ENCODE measurements at regions not wholly inside any gene's neighbourhood (a gene's known extent, or its start where the extent isn't known, plus 50 kb on each side); places are given as distances from the start of the nearest gene placed in this dataset.
"Not testable (repeated sequence)": the region's sequence is repeated elsewhere in the genome, so short reads cannot be mapped to it uniquely, and the experiment has no call there.

DNA sequence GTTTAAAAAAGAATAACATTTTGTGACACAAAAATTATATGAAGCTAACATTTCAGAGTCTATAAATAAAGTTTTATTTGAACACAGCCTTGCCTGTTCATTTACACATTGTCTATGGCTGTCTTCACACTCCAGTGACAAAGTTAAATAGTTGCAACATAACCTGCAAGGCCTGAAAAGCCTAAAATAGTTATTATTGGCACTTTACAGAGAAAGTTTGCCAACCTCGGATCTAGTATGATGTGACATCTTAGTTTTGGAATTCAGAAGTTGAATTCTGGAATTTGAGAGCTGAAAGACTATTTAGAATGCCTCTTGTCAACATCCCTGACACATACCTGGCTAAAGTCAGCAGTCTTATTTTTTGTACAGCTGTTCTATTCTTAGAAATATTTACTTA lies 68.3 kb downstream of the DYRK2 start:
- DNase-seq, result no peak

DNA sequence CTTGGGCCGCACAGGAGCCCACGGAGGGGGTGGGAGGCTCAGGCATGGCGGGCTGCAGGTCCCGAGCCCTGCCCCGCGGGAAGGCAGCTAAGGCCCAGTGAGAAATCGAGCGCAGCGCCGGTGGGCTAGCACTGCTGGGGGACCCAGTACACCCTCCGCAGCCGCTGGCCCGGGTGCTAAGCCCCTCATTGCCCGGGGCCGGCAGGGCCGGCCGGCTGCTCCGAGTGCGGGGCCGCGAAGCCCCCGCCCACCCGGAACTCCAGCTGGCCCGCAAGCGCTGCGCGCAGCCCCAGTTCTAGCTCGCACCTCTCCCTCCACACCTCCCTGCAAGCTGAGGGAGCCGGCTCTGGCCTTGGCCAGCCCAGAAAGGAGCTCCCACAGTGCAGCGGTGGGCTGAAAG lies 70.8 kb downstream of the DYRK2 start:
- not testable (repeated sequence) for DNase-seq

DNA sequence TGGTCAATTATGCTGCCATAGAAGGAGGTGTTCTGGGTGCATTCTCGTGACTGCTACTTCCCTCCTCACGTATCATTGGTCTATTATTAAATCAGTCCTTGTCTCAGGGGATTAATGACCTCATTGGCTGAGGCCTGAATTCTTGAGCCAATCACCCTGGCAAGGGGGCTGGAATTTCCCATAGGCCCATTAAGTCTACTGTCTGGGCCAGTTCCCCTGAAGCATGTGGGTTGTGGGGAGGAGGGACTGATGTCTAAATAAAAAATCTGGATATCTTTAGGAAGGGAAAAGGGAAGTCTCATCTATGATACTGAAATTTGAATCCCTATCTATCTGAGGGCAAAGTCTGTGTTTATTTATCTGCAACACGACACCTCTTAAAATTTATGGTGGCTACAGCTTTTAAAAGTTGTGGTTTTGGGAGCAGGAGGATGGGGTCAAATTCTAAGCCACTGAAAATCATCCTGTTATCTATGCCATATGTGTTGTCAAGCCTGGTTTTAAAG lies 71.9 kb downstream of the DYRK2 start:
- DNase-seq, result no peak

DNA sequence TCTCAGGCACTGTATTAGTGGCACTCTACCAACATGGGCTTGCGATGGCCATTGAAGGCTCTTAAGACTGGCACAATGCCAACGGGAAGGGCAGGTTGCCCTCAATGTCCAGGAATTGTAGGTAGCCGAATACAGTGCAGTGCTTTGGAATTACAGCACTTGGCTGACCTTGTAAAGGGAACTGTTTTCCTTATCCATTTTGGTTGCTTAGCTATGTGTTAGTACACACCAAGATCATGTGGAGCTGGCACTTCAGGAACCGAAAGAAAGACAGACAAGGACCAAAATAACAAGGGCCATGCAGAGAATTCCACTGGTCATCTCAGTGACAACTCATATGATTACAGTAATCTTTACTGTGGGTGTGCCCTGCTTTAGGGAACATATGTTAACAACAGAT lies 72.7 kb downstream of the DYRK2 start:
- no peak for DNase-seq

DNA sequence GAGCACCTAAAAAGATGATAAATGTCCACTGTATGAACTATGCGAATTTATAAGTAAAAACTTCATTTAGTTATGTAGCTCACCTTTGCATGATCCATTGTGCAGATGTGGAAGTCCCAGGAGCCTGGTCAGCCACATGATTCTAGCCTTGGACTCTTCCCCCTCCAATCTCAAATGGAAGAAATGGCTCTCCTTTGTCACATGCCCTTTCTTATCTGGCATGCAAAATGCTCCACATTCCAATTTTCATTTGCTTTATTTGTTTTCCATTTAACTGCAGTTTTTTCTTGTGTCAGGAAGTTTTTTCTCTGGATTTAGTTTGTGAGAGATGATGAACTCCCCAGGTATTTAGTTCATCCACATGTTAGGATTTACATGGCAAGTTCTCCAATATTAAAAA lies 73.8 kb downstream of the DYRK2 start:
- no peak for DNase-seq

DNA sequence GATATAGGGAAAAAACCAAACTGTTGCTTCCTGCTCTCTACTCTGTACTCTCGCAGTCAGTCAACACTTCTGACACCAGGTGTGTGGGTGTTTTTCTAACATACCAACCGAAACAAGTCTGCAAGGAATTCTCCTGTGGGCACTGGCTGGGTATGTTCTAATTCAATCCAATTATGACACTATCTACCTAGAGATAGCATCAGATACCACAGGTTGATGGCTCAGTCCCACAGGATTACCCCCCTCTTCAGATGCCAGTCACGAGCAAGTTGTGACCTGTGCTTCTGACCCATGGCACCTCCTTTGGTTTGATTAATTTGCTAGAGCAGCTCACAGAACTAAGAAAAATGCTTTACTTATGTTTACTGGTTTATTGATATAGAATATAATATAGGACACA lies 78.3 kb downstream of the DYRK2 start:
- DNase-seq, result no peak

DNA sequence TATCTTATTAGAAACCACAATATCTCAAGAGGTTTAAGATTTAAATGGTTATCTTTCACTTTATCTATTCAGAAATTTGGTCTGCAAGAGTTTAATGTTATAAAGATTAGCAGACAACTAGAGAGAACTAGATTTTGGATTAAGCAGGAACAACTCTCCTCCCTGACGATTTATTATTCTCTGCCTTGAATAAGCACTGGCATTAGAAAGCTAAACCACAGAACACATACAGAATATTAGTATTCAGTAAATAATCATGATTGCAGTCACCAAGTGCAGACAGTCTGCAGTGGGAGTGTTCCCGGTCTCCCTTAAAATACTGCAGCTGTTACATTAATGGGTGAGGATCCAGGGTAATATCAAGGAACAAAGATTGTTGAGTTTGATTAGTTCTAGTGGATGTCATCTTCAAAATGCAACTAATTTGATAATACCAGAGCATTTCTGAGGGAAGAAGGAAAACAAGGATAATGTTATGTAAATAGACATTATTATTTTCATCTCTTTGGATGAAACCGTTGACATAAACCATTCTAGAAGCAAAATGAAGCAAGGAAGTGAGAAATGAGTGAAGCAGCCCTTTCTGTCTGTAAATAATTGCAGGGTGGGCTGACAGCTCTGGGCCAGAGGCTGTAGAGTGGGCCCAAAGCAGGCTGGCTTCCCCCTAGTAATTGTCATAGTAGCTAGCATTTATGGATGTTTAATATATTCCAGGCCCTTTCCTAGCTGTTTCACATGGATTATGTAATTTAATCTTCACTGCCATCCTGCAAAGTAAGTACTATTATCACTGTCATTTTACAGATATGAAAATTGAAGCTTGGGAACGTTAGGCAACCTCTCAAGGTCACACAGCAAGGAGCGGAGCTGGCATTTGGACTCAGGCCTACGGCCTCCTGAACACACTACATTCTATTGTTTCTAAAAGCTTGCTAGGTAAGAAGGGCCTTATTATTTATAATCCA lies 79.4 kb downstream of the DYRK2 start:
- no peak for DNase-seq

DNA sequence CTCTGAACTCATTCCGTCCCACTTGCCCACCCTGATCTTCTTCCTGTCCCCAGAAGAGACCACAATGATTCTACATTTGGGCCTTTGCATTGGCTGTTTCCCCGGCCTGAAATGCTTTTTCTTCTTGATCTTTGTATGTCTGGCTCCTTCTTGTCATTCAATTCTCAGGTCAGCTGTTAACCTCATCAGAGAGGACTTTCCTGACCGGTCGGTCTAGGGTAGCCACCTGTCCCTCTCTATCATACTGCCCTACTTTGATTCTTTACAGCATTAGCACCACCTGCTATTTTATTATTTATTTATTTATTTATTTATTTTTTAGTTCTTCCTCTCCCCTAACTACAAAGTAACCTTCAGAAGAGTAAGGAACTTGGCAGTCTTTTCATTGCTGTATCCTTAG lies 84.3 kb downstream of the DYRK2 start:
- no peak for DNase-seq

DNA sequence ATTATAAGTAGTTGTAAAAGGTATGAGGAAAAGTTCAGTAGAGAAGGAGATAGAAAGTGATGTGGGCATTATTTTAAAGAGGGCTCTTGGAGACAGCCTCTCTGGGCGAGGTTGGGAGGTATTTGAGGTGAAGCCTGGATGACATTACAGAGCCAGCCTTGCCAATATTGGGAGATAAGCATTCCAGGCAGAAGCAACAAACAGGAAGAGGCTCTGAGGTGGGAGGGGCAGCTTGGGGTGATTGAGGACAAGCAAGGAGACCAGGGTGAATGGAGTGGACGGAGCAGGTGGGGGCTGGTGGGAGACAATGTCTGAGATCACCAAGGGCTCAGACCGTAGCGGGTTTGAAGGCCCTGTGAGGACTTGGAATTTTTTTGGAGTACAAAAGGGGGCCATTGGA lies 87.3 kb downstream of the DYRK2 start:
- no peak for DNase-seq

DNA sequence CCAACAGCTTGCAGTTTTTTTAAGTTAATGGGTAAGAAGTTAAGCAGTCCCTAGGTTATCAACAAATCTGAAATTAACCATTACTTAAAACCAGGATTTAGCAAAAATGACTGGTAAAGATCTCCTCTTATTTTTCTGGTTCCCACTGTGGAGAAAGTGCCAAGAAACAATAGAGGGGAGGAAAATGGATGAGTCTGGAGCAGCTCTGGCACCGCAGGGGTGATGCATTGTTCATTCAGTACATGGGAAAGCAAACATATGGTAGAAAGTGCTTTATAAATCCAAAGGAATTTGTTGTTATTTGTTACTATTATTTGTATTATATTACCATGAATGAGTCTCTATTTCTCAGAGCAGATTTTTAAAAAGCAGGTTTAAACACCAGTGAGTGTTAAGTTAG lies 92.2 kb downstream of the DYRK2 start:
- no peak for DNase-seq

DNA sequence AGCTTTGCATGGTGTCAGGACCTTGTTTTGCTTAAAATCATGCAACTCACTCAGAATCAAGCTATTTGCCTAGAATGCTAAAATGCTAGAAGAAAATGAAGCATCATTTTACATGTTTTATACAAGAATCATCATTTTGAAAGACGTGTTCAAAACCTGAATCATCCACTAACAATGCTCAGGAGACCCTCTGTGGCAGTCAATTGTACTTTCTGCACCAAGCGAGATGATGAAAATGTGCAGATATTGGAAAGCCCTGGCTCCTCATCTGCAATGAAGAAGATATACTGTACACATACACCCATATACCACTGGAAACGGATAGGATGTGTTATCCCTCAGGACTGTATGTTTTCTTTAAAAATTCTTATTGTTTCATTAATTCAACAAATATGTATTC lies 92.7 kb downstream of the DYRK2 start:
- no peak for DNase-seq

DNA sequence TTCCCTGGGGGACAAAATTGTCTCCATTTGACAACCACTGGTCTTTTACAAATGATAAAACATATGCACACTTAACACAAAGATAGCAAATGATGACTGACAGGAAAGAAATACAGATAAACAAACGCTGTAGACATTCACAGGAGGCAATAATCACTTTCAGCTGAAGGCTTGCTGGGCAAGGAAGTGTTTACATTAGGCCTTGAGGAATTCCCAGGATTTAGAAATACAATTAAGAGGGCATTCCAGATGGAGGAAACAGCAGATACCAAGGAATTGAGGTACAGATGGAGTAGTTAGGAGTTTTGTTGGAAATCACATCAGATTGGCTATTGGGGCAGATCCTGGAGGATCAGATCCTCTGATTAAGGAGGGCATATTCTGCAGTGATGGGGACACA lies 93.9 kb downstream of the DYRK2 start:
- no peak for DNase-seq

DNA sequence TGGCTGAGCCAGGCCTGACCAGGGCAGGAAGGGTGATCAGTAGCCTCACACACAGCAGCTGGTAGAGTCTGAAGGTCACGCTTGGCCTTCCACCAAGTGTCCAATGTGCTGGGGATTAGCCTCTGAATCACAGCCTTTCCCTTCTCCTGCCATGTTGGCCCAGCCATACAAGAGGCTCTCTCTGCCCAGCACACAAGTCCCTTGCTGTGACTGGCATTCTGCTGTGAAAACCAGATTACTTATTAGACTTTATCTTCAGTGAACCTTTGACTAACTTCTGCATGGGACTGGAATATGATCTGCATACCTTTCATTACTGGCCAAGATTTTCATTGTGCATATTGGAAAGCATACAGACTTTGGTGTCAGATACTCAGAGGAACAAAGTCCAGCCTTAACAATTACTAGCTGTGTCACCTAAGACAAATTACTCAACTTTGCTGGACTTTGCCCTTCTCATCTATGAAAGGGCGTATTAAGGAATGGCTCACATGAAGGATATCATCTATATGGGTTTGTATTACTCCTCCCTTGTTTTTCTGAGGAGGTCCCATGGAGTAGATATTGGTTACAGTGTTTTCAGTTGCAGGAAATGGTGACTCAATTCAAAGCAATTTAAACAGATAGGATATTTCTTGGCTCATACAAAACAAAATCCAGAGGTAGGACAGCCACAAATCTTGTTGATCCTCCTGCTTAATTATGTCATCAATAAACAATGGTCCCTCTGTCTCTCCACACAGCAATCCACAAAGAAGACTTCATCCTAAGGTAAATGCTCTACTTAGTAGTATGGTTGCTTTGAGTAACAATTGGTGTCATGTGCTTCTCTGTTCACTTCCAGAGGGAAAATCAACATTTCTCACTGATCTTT lies 99.6 kb downstream of the DYRK2 start:
- no peak for DNase-seq

DNA sequence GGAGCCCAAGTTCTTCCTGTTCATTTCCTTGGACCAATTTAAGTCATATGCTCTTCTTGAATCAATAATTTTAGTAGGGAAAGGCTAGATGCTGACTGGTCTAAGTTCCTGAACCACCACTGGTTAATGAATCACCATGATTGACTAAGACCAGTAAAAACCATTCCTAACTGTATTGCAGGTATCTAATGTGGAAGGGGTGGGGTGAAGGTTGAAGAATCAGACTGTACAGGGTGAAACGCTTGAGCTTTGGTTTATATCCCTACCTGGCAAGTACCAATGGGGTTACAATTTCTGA lies 100.1 kb downstream of the DYRK2 start:
- DNase-seq, result no peak

DNA sequence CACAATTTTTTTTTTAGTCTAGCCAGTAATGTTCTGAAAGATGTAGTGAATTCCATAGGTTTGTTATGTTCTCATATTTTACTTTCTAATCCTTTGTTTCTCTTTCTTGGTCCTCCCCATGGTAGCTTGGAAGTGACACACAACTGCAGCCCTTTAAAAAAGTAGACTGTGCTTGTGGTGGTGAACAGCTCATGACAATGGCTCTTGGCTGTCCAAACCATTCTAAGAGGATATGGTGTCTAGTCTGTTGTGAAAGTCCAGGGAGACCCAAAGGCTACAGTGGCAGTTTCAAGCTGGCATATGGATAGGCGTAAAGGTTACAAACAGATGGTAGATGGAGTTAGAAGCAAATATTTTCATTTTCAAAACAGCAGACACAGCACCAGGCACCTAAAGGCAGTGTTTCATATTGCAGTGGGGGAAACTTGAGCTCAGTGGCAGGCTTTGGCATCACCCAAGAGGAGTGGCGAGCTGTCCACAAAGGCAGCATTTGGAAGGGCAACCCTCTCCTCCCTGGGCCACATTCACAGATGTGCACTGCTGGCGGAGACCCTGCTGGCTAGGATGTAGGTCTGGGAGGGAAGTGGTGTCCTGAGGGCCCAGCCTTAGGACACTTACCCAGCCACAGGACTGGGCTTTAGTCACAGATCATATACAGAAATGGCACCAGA lies 102.1 kb downstream of the DYRK2 start:
- no peak for DNase-seq

DNA sequence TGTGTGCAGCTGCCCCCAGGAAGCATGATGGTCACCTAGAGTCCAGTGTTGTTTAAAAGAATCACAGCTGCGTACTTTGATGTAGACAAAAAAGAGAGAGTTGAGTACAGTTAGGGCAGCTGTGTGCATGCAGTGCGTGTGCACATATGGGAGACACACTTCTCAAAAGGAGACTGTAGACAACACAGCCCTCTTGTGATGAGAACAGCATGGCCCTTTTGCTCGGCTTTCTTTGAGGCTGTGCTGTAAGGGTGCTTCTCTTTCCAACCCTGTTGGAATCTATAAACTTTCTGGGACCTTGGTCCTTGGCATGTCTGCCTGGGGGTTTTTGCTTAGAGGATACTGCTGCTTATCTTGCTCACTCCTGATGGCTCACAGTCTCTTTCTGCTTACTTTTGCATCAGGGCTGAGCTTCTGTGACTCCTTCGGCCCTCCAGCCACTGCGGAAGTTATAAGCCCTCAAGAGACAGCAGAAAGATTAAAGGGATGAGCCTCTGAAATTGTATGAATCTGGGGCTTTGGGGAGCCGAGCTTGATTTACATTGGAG lies 102.9 kb downstream of the DYRK2 start:
- DNase-seq, result no peak

DNA sequence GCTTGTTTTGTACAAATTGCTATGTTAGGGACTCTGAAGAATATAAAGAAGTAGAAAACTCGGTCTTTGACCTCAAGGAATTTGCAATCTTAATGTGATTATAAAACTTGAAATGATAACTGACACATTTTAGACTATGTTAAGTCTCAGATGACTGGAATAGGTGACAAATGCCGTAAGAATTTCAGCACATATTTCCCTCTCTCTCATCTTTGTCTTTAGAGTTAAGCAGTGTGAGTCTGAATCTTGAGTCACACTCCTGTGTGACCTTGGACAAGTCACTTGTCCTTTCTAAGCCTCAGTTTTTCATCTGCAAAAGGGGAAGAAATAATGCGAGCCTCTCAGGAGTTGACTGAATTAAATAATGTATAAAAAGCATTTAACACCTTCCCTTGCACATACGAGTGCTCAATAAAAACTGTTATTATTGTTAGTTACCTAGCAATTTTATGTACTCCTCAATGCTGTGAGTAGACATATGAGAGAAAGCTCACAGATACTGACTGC lies 103.7 kb downstream of the DYRK2 start:
- DNase-seq, result no peak

DNA sequence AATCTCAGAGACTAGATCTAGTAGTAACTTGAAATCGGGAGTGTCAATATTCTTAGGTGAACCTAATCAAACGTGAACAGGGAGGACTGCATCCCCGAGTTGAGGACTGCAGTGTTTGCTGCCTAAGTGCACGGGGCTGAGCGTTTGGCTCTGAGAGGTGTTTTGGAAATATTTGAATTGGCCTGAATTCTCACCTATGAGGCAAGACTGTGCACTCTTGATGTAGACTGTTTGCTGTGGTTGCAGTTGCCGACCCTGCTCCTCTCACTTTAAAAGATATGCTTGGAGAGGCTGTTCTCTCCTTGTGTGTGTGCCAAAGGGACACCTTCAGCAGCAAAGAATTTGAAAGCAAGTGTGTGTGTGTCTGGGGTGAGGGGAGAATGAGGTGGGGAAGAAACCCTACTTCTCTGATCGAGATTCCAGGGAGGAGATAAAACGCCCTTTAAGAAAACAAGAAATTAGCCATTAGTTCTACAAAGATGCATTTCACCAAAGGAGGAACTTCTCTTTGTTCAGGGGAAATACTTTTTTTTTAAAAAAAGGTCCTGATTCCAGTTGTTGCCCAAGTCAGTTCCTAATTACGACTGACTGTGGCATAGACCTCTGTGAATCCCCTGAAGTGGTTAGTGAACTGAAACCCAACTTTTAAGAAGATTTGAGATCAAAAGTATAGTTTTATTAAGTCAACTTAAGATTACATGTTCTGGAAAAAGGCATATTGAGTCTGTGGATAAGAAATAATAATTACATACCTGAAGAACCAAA lies 106.6 kb downstream of the DYRK2 start:
- DNase-seq, result no peak

DNA sequence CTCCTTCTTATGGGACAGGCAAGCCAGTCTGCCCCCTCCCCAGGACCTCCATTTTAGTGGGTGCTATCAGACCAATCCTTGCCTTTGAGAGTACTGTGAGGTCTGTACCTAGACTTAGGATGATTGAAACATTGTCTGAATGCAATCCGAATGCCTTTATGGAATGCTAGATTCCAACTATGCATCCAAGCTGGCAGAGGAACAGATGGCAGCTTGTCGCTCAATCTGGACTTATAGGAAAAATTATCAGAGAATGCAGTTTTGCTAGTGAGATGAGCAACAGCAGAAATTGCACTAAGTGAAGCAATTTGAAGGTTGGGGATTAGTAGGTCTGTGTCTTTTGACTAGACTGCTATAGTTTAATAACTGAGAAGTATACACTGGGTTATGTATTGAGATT lies 109.1 kb downstream of the DYRK2 start:
- DNase-seq, result no peak

DNA sequence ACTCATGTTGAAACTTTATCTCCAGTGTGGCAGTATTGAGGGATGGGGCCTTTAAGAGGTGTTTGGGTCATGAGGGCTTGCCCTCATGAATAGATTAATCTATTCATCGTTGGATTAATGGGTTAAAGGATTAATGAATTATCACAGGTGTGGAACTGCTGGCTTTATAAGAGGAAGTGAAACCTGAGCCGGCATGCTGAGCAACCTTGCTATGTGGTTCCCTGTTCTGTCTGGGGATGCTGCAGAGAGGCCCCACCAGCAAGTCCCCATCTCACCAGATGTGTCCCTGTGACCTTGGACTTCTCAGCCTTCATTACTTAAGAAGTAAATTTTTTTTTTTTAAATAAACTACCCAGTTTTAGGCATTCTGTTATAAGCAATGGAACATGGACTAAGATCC lies 109.6 kb downstream of the DYRK2 start:
- no peak for DNase-seq

DNA sequence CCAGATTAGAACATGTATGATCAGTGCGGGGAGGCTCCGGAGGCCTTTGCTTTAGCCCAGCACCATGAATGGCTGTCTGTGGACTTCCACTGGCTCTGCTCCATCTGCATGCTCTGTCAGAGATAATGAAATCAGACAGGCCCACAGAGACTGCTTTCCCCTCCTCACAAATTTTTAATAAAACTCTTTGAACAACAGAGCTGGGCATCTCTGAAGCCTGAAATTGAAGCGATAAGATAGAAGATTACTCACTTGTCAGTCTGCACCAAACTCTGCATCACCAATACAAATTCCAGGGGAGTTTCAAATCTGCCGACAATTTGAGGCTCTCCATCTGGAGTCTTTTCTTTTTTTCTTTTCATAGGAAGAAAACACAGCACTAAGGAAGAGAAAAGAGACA lies 110.0 kb downstream of the DYRK2 start:
- DNase-seq, result no peak

DNA sequence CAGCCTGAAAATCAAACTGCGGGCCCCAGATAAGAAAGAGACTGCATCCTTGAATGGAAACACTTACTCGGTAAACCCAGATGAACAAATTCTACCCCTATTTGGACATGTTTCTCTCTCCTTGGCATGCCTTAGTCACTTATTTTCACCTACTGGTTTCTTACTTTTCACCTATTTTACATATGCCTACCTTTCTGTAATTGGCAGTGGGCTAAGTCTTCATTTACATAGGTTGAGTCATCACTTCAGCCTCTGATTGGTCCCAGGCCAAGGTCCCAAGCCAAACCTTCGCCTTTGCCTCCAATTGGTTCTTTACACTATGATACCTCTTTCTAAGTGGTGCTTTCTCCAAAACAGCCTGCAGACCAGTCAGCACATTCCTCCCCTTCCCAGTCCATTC lies 111.3 kb downstream of the DYRK2 start:
- DNase-seq, result no peak
